IMR-90 (cell line): ENCODE measurements at regions not wholly inside any gene's neighbourhood (a gene's known extent, or its start where the extent isn't known, plus 50 kb on each side); places are given as distances from the start of the nearest gene placed in this dataset.

Source experiments
- ATAC-seq: fragments of 200-7000 bp; cut with Tn5 transposase; 2 replicates; pipeline ENCODE4 v1.9.1; 2020; ENCODE audit warnings: low read depth, mild to moderate bottlenecking, moderate library complexity
- BruUV-seq: library from RNA; stranded (reverse); fragments of 400-500 nt; replicated peaks from 2 replicates; lab custom pipeline; 2021; lab: Mats Ljungman, UMichigan
- CTCF ChIA-PET: fragments of 300-600 bp; formaldehyde crosslinking; extraction: SDS; loops from one replicate; lab custom pipeline; 2021; ENCODE audit warnings: antibody characterized with exemption; lab: Yijun Ruan, JAX
- POLR2A ChIA-PET: fragments of 300-600 bp; sonication (Branson Sonifier 250); formaldehyde crosslinking; loops from one replicate; lab custom pipeline; 2022; ENCODE audit warnings: antibody characterized with exemption; ENCODE audit not compliant: unreplicated experiment; lab: Charles Lee
- DNase-seq: peaks from one replicate; pipeline ENCODE4 v3.0.0; 2013
- H2AFZ ChIP-seq: replicated peaks from 2 replicates; pipeline ENCODE3; 2013; ENCODE audit warnings: low read length, mild to moderate bottlenecking; ENCODE audit not compliant: poor library complexity
- H2AK5ac ChIP-seq: 2 replicates; pipeline ENCODE4 v1.6.1; 2013; ENCODE audit warnings: low read depth, low read length, inconsistent platforms
- H2AK9ac ChIP-seq: replicated peaks from 2 replicates; pipeline ENCODE3; 2013; ENCODE audit warnings: mild to moderate bottlenecking, low read depth, low read length, moderate library complexity; ENCODE audit not compliant: poor library complexity
- H2BK120ac ChIP-seq: 2 replicates; pipeline ENCODE4 v1.6.1; 2013; ENCODE audit warnings: low read depth, low read length, inconsistent platforms
- H2BK15ac ChIP-seq: 3 replicates; pipeline ENCODE4 v1.6.1; 2013; ENCODE audit warnings: low read depth, low read length, inconsistent platforms
- H2BK20ac ChIP-seq: 2 replicates; pipeline ENCODE4 v1.6.1; 2013; ENCODE audit warnings: low read depth, mild to moderate bottlenecking, inconsistent platforms, low read length, moderate library complexity
- H2BK5ac ChIP-seq: 2 replicates; pipeline ENCODE4 v1.6.1; 2013; ENCODE audit warnings: mild to moderate bottlenecking, low read depth, low read length, inconsistent platforms; ENCODE audit not compliant: poor library complexity, severe bottlenecking
- H3K14ac ChIP-seq: replicated peaks from 2 replicates; pipeline ENCODE4 v1.6.1; 2013; ENCODE audit warnings: low read depth, low read length, inconsistent platforms
- H3K18ac ChIP-seq: 2 replicates; pipeline ENCODE4 v1.6.1; 2013; ENCODE audit warnings: low read depth, low read length, control low read depth
- H3K23ac ChIP-seq: 2 replicates; pipeline ENCODE4 v1.6.1; 2013; ENCODE audit warnings: low read depth, low read length, inconsistent platforms
- H3K27ac ChIP-seq: 2 replicates; pipeline ENCODE4 v1.5.1; 2013; ENCODE audit warnings: mild to moderate bottlenecking, control low read depth, low read length; ENCODE audit not compliant: insufficient read depth
- H3K27me3 ChIP-seq: 2 replicates; pipeline ENCODE4 v1.6.1; 2013; ENCODE audit warnings: low read length; ENCODE audit not compliant: control insufficient read depth, insufficient read depth
- H3K36me3 ChIP-seq: 2 replicates; pipeline ENCODE4 v1.6.1; 2013; ENCODE audit warnings: low read length, mixed read lengths; ENCODE audit not compliant: control insufficient read depth, insufficient read depth
- H3K4ac ChIP-seq: 2 replicates; pipeline ENCODE4 v1.6.1; 2013; ENCODE audit warnings: low read depth, low read length, inconsistent platforms
- H3K4me1 ChIP-seq: 2 replicates; pipeline ENCODE4 v1.6.1; 2013; ENCODE audit warnings: low read length, mixed read lengths; ENCODE audit not compliant: control insufficient read depth, insufficient read depth
- H3K4me2 ChIP-seq: 2 replicates; pipeline ENCODE4 v1.6.1; 2013; ENCODE audit warnings: low read depth, mild to moderate bottlenecking, control low read depth, low read length, moderate library complexity
- H3K4me3 ChIP-seq: 2 replicates; pipeline ENCODE4 v1.5.1; 2013; ENCODE audit warnings: low read depth, mild to moderate bottlenecking, control low read depth, low read length, moderate library complexity; ENCODE audit not compliant: insufficient read depth
- H3K56ac ChIP-seq: 2 replicates; pipeline ENCODE4 v1.6.1; 2013; ENCODE audit warnings: low read length, inconsistent platforms; ENCODE audit not compliant: insufficient read depth; ENCODE audit errors: extremely low read depth
- H3K79me1 ChIP-seq, 2 experiments: 2 replicates each; pipeline ENCODE4 v1.6.1; 2013; ENCODE audit warnings: low read length in 2 of 2, inconsistent platforms in 1 of 2, low read depth in 1 of 2
- H3K9ac ChIP-seq: 2 replicates; pipeline ENCODE4 v1.6.1; 2013; ENCODE audit warnings: low read depth, low read length, control low read depth
- H3K9me1 ChIP-seq: 2 replicates; pipeline ENCODE4 v1.6.1; 2013; ENCODE audit warnings: low read length, inconsistent platforms; ENCODE audit not compliant: insufficient read depth
- H3K9me3 ChIP-seq: 2 replicates; pipeline ENCODE4 v1.6.1; 2013; ENCODE audit warnings: low read length; ENCODE audit not compliant: control insufficient read depth, insufficient read depth
- H4K20me1 ChIP-seq: 2 replicates; pipeline ENCODE4 v1.6.1; 2013; ENCODE audit warnings: low read length, inconsistent platforms; ENCODE audit not compliant: insufficient read depth
- H4K5ac ChIP-seq: 2 replicates; pipeline ENCODE4 v1.6.1; 2013; ENCODE audit warnings: mild to moderate bottlenecking, low read depth, low read length, control low read depth
- H4K8ac ChIP-seq, 2 experiments: 2 replicates each; pipeline ENCODE4 v1.6.1; 2013; ENCODE audit warnings: low read depth in 2 of 2, low read length in 2 of 2, control low read depth in 1 of 2, inconsistent platforms in 1 of 2
- H4K91ac ChIP-seq: 2 replicates; pipeline ENCODE4 v1.6.1; 2013; ENCODE audit warnings: low read depth, low read length, inconsistent platforms; ENCODE audit not compliant: insufficient read depth
- BHLHE40 ChIP-seq: fragments of 150-350 bp; IDR thresholded peaks from 2 replicates; pipeline ENCODE4 v1.6.1; 2016; ENCODE audit warnings: mild to moderate bottlenecking, low read depth, low read length
- CEBPB ChIP-seq: IDR thresholded peaks from 2 replicates; pipeline ENCODE4 v1.6.1; 2012; ENCODE audit warnings: low read depth, low read length, improper control_type of control experiment
- CHD1 ChIP-seq: IDR thresholded peaks from 2 replicates; pipeline ENCODE4 v1.6.1; 2012; ENCODE audit warnings: low read depth, low read length, improper control_type of control experiment
- MAFK ChIP-seq: IDR thresholded peaks from 2 replicates; pipeline ENCODE4 v1.6.1; 2012; ENCODE audit warnings: low read depth, low read length, improper control_type of control experiment
- MAZ ChIP-seq: IDR thresholded peaks from 2 replicates; pipeline ENCODE4 v1.6.1; 2012; ENCODE audit warnings: low read depth, mild to moderate bottlenecking, low read length, improper control_type of control experiment, moderate library complexity, borderline replicate concordance
- MXI1 ChIP-seq: IDR thresholded peaks from 2 replicates; pipeline ENCODE4 v1.6.1; 2012; ENCODE audit warnings: low read depth, mild to moderate bottlenecking, low read length, moderate library complexity, borderline replicate concordance
- NFE2L2 ChIP-seq: fragments of 150-350 bp; IDR thresholded peaks from 2 replicates; pipeline ENCODE4 v1.6.1; 2016; ENCODE audit warnings: low read depth, mild to moderate bottlenecking, low read length
- RAD21 ChIP-seq: IDR thresholded peaks from 2 replicates; pipeline ENCODE4 v1.6.1; 2012; ENCODE audit warnings: low read length, improper control_type of control experiment
- RCOR1 ChIP-seq: IDR thresholded peaks from 2 replicates; pipeline ENCODE4 v1.6.1; 2012; ENCODE audit warnings: mild to moderate bottlenecking, low read length, improper control_type of control experiment; ENCODE audit not compliant: insufficient replicate concordance
- RFX5 ChIP-seq: IDR thresholded peaks from 2 replicates; pipeline ENCODE4 v1.8.0; 2012; ENCODE audit warnings: low read depth, mild to moderate bottlenecking, low read length, moderate library complexity
- SMC3 ChIP-seq: fragments of 150-350 bp; IDR thresholded peaks from 2 replicates; pipeline ENCODE4 v1.6.1; 2016; ENCODE audit warnings: low read depth, mild to moderate bottlenecking, antibody characterized with exemption, low read length, moderate library complexity
- WGBS, 2 experiments: methylation state at CpG; one replicate each; pipeline versions ENCODE4 v1.1.5 to v1.1.7; 2013; ENCODE audit warnings: missing lambda C conversion rate in 2 of 2; ENCODE audit not compliant: insufficient read length in 1 of 2; ENCODE audit errors: extremely low coverage in 2 of 2; 5-methylcytosine and 5-hydroxymethylcytosine counted together
- dilution Hi-C: fragments of 300-500 bp; cut with HindIII; formaldehyde crosslinking; loops from one replicate; pipeline ENCODE4 v1.14.3; 2018; ENCODE audit warnings: low sequenced_read_pairs; ENCODE audit not compliant: unreplicated experiment
- in situ Hi-C: fragments of 300-500 bp; cut with MboI; formaldehyde crosslinking; loops from 3 replicates; pipeline ENCODE4 v1.14.3; 2019; ENCODE audit warnings: low sequenced_read_pairs, inconsistent platforms, mixed read lengths
- intact Hi-C: fragments of 100-400 bp; cut with micrococcal nuclease; formaldehyde crosslinking; loops from 2 replicates; pipeline ENCODE4 v1.10.0; 2022
- TF ChIP-seq, protein P1 (sequence below): fragments of 150-350 bp; IDR thresholded peaks from 2 replicates; pipeline ENCODE4 v1.6.1; 2016; ENCODE audit warnings: low read depth, mild to moderate bottlenecking, low read length, moderate library complexity, borderline replicate concordance
- TF ChIP-seq, protein P2 (sequence below): fragments of 150-350 bp; IDR thresholded peaks from 2 replicates; pipeline ENCODE4 v1.6.1; 2017; ENCODE audit warnings: mild to moderate bottlenecking, antibody characterized with exemption, low read length, low read depth
- TF ChIP-seq, protein P3 (sequence below): conservative IDR thresholded peaks from 2 replicates; pipeline ENCODE4 v1.5.1; 2012; ENCODE audit warnings: mild to moderate bottlenecking, low read depth, low read length, improper control_type of control experiment

DNA sequence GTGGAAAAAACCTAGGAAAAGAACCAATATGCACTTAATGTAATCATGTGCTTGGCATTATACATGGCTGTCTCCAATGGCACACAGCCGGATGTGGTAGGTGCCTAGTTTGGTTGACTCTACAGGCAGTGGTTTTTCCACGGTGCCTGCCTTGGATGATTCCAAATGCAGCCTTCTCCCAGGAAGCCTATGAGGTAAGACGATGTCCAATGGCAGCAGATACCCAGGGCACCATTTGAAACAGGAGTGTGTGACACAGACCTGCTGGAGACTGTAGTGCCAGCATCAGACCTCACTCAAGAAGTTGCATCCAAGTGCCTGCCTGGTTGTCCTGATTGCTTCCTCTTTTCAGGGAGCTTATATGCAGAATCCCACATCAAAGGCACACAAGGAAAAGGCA lies 88.0 kb upstream of the VASH1 start:
- no peak overlapping the region for H4K5ac ChIP-seq
- in situ Hi-C loops (no loop called here), dilution Hi-C loops (no loop called here), intact Hi-C loops (no loop called here)
- ATAC-seq, result no peak
- DNase-seq, result no peak
- H3K4ac ChIP-seq, result no peak overlapping the region
- WGBS, 2 experiments, result 75% methylated on average over 2 of the region's 3 CpGs; no CpG with 5 or more reads in 1 of the 2 experiments
- no peak overlapping the region for H3K18ac ChIP-seq
- H2BK20ac ChIP-seq, result no peak overlapping the region
- H3K4me1 ChIP-seq, result no peaks in the 10 kb centered on the region
- H2BK15ac ChIP-seq, result no peak overlapping the region
- no peak for TF ChIP-seq RAD21
- TF ChIP-seq RCOR1, result no peak
- TF ChIP-seq, protein P1, sequence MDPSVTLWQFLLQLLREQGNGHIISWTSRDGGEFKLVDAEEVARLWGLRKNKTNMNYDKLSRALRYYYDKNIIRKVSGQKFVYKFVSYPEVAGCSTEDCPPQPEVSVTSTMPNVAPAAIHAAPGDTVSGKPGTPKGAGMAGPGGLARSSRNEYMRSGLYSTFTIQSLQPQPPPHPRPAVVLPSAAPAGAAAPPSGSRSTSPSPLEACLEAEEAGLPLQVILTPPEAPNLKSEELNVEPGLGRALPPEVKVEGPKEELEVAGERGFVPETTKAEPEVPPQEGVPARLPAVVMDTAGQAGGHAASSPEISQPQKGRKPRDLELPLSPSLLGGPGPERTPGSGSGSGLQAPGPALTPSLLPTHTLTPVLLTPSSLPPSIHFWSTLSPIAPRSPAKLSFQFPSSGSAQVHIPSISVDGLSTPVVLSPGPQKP, result no peak
- TF ChIP-seq CEBPB, result no peak
- TF ChIP-seq, protein P2, sequence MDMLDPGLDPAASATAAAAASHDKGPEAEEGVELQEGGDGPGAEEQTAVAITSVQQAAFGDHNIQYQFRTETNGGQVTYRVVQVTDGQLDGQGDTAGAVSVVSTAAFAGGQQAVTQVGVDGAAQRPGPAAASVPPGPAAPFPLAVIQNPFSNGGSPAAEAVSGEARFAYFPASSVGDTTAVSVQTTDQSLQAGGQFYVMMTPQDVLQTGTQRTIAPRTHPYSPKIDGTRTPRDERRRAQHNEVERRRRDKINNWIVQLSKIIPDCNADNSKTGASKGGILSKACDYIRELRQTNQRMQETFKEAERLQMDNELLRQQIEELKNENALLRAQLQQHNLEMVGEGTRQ, result no peak
- no peak for TF ChIP-seq MAFK
- TF ChIP-seq RFX5, result no peak
- TF ChIP-seq, protein P3, sequence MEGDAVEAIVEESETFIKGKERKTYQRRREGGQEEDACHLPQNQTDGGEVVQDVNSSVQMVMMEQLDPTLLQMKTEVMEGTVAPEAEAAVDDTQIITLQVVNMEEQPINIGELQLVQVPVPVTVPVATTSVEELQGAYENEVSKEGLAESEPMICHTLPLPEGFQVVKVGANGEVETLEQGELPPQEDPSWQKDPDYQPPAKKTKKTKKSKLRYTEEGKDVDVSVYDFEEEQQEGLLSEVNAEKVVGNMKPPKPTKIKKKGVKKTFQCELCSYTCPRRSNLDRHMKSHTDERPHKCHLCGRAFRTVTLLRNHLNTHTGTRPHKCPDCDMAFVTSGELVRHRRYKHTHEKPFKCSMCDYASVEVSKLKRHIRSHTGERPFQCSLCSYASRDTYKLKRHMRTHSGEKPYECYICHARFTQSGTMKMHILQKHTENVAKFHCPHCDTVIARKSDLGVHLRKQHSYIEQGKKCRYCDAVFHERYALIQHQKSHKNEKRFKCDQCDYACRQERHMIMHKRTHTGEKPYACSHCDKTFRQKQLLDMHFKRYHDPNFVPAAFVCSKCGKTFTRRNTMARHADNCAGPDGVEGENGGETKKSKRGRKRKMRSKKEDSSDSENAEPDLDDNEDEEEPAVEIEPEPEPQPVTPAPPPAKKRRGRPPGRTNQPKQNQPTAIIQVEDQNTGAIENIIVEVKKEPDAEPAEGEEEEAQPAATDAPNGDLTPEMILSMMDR, result no peak
- TF ChIP-seq MAZ, result no peak
- no peak for TF ChIP-seq CHD1
- TF ChIP-seq BHLHE40, result no peak
- no peak for TF ChIP-seq SMC3
- TF ChIP-seq MXI1, result no peak
- no peak for TF ChIP-seq NFE2L2
- H2AK9ac ChIP-seq, result no peak overlapping the region
- no peak overlapping the region for H3K23ac ChIP-seq
- H3K14ac ChIP-seq, result no peak overlapping the region
- peaks cover 2% of the 10 kb centered on the region; the same call in 1 of the 2 replicates for H3K27me3 ChIP-seq
- no peak overlapping the region for H3K9ac ChIP-seq
- no peaks in the 10 kb centered on the region for H3K9me3 ChIP-seq
- no peak overlapping the region for H3K4me3 ChIP-seq
- no peak overlapping the region for H3K4me2 ChIP-seq
- H4K20me1 ChIP-seq, result no peaks in the 10 kb centered on the region
- H3K27ac ChIP-seq, result no peak overlapping the region
- CTCF ChIA-PET, result no interaction called here
- H3K56ac ChIP-seq, result no peak overlapping the region
- H2BK120ac ChIP-seq, result no peak overlapping the region
- no peaks in the 10 kb centered on the region for H3K9me1 ChIP-seq
- no peak overlapping the region for H2AK5ac ChIP-seq
- H2BK5ac ChIP-seq, result no peak overlapping the region
- BruUV-seq, result no TSS peak
- no peak overlapping the region for H4K8ac ChIP-seq
- no peaks in the 10 kb centered on the region for H3K79me1 ChIP-seq
- no peak overlapping the region for H2AFZ ChIP-seq
- H3K36me3 ChIP-seq, result no peaks in the 10 kb centered on the region
- H4K91ac ChIP-seq, result no peak overlapping the region
- POLR2A ChIA-PET, result no interaction called here
